GM18502 (cell line): ENCODE measurements at regions not wholly inside any gene's neighbourhood (a gene's known extent, or its start where the extent isn't known, plus 50 kb on each side); places are given as distances from the start of the nearest gene placed in this dataset.
"Not testable (repeated sequence)": the region's sequence is repeated elsewhere in the genome, so short reads cannot be mapped to it uniquely, and the experiment has no call there.

Experiments
- ATAC-seq: cut with Tn5 transposase; IDR thresholded peaks from one replicate; pipeline ENCODE4 v1.9.1; 2021; ENCODE audit warnings: mild to moderate bottlenecking; ENCODE audit not compliant: unreplicated experiment, poor library complexity

DNA sequence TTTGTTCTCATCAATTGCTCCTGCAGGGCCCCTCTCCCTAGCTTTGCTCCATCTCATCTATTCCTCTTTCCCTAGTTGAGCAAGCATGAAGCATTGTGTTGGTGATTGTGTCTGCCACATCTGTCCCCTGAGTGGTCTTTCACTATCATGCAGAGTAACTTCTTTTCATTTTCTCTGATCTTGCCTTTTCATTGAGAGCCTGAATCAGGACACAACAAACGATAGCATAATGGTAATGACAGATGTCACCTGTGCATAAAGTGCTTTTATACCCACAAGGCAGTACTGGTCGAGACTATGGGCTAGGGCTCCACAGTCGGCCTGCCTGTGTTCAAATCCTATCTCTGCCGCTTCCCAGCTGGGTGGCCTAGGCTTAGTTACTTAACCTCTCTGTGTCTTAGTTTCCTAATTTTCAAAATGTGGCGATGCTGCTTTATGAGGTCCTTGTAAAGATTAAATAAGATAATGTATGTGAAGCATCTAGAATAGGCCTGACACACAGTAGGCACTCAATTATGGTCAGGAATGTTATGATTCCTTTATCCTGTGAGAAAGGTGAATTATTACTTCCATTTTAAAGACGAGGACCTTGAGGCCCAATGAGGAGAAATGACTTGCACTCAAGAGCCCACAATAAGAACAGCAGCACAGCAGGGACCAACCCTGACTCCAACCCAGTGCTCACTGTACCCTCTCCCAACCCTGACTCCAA, 137.1 kb upstream of the ZNF618 start:
- no peak for ATAC-seq

DNA sequence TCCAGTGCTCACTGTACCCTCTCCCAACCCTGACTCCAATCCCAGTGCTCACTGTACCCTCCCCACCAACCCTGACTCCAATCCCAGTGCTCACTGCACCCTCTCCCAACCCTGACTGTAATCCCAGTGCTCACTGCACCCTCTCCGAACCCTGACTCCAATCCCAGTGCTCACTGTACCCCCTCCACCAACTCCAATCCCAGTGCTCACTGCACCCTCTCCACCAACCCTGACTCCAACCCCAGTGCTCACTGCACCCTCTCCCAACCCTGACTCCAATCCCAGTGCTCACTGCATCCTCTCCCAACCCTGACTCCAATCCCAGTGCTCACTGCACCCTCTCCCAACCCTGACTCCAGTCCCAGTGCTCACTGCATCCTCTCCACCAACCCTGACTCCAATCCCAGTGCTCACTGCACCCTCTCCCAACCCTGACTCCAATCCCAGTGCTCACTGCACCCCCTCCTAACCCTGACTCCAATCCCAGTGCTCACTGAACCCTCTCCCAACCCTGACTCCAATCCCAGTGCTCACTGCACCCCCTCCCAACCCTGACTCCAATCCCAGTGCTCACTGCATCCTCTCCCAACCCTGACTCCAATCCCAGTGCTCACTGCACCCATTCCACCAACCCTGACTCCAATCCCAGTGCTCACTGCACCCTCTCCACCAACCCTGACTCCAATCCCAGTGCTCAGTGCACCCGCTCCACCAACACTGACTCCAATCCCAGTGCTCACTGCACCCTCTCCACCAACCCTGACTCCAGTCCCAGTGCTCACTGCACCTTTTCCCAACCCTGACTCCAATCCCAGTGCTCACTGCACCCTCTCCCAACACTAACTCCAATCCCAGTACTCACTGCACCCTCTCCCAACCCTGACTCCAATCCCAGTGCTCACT, 136.3 kb upstream of the ZNF618 start:
- ATAC-seq, result not testable (repeated sequence)

DNA sequence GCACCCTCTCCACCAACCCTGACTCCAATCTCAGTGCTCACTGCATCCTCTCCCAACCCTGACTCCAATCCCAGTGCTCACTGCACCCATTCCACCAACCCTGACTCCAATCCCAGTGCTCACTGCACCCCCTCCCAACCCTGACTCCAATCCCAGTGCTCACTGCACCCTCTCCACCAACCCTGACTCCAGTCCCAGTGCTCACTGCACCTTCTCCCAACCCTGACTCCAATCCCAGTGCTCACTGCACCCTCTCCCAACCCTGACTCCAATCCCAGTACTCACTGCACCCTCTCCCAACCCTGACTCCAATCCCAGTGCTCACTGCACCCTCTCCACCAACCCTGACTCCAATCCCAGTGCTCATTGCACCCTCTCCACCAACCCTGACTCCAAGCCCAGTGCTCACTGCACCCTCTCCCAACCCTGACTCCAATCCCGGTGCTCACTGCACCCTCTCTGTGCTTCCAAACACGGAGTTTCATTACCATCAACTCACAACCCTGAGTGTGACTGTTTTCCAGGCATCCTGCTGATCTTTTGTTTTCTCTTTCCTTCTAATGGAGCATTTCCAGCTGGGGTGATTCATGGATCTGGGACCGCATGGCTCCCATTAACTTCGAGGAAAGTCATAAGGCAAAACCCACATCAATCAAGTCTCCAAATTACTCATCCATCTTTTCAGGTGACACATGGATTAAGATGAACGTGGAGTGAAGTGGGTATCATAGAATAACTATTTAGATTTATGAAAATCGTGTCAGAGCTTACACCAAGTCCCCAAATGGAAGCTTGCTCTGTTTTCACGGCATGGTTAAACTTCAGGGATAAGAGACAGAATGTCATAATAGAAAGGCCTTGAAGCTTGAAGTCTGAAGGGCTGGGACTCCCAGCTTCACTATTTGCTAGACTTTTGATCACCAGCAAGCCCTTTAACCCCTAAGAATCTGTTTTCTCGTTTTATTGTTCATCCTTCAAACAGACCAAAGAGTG, 135.3 kb upstream of the ZNF618 start:
- not testable (repeated sequence) for ATAC-seq

DNA sequence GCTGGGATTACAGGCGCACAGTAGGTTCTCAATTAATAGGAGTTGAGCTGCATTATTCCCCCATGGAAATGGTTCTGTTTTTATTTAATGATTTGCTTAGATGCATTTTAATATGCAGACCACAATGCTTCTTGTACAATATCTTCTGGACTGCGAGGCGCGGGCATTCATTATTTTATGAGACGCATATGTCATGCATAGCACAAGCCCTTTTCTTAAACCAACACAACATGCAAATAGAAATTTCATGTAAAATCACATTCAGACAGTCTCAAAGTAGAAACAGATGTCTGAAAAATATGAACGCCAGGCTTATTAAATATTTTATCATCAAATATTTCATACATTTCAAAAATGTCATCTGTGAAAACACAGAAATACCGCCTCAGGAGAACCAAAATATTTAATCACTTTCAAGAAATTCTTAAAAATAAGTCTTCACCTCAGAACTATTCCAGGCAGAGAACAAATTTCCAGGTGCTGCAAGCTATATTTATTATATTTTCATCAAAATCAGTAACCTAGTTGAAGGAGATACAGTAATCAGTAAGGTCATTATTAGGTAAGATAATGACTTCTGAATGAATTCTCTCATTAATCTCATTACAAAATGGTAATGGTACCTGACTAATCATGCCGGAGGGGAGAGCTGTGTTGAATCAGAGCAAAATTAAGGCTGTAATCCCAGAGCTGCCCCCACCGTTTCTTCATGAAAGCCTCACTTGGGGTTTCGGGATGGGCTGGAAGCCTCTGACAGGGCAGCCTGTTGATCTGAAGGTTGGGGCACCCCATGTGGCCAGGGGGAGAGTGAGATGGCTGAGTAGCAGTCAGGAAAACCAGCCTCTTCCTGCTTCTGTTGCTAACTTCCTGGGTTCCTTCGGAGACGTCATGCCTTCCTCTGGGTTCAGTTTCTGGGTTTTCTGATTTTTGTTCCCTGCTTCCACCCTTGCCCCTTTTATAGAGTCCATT, 133.9 kb upstream of the ZNF618 start:
- no peak for ATAC-seq

DNA sequence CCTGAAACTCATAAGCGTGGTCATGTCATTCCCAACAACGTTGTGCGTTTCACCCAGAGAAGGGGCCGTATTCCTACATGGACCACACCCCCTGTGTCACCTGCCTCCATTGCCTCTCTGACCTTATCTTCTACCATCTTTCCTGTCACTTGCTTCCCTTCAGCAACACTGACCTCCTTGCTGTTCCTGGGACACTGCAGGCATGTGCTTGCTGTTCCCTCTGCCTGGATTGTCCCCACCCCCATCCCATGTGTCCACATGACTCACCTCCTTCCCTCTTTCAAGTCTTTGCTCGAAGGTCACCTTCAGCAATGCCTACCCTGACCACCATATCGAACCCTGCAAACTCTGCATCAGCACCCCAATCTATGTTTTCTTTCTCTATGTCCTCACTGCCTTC, 133.2 kb upstream of the ZNF618 start:
- ATAC-seq, result no peak

DNA sequence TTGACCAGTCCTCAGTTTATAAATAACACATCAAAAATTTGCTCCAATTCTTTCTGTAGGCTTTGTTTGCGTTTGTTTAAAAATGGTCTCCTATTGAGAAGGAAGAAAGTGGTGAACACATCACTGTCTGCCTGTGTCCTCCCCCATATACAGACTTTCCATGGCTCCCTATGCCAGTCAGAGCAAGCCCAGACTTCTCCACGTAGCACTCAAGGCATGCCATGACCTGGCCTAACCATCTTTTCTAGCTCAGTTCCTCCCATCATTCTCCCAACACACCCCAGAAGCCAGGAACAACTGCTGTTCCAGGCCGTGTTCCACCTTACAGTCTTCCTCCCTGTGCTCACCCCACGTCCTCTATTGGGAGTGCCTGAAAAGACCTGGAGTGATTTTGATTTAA, 129.6 kb upstream of the ZNF618 start:
- ATAC-seq, result no peak

DNA sequence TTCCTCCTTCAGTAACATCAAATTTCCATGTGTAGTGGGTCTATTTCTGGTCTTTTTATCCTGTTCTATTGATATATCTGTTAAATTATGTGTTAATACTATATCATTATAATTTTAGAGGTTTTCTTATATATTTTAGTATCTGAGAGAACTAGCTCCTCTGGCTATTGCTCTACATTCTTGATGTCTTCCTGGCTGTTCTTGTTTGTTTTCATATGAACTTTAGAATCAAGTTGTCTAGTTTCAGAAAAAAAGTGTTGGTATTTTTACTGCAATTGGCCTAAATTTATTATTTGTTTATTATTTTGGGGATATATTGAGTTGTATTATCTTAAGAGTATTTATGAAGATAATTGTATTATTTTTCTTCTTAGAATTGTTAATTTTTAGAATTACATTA, 128.0 kb upstream of the ZNF618 start:
- no peak for ATAC-seq

DNA sequence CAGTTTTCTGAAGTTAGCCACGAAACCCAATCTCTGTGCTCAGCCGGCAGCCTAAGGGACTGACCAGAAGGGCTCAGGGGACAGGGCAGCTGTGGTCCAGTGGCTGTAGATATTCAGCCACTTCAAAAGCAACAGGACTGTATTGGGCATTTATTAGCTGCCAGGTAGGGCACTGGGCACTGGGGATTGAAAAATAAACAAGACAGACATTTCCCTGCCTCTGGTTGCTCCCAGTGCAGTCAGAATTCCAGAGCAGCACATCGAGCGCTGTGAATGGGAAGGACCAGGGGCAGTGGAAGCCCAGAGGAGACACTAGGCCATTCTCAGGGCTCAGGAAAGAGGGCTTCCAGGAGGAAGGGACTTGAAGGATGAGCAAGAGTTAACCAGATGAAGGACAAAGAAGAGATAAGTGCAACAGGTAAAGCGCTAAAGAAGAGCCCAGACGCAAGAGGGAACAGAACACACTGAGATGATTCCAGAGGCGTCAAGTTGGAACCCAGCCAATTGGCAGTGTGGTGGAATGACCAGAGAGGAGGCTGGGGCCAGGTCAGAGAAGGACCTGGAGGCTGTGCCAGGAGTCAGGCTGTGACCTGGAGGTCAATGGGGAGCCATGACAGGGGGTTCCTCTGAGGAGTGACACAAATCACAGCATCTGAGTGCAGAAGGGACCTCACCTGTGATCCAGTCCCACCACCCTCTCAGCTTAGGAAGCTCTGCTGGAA, 122.5 kb upstream of the ZNF618 start:
- ATAC-seq, result no peak

DNA sequence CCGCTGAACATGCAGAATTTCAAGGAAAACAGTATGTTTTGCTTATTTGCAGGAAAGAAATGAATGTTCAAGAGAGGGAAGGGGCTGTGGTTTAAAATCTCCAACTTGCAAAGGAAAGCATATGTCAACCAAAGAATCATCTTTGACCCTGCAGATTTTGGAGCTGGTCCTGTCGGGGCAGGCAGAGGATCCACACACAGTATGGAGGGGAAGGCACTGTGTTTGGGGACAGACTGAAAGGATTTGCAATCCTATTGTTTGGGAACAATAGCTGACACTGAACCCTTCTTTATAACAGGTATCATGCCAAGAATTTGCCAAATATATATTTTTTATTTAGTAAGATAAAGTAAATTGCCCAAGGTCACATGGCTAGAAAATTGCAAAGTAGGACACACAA, 121.4 kb upstream of the ZNF618 start:
- ATAC-seq, result no peak

DNA sequence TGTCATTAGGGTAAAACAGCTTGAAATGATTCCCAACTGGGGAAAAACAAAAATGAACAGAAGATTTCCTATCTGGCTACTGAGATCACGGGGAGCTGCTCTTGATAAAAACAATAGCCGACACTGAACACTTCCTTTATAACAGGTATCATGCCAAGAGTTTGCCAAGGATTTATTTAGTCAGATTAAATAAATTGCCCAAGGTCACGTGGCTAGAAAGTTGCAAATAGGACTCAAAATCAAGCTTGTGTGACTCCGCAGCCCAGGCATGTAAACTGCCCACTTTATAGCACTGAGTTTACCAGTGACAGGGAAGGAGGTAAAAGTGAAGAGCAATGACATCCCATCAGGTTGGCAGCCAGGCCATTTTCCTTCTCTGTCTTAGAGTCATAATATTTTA, 120.7 kb upstream of the ZNF618 start:
- no peak for ATAC-seq

DNA sequence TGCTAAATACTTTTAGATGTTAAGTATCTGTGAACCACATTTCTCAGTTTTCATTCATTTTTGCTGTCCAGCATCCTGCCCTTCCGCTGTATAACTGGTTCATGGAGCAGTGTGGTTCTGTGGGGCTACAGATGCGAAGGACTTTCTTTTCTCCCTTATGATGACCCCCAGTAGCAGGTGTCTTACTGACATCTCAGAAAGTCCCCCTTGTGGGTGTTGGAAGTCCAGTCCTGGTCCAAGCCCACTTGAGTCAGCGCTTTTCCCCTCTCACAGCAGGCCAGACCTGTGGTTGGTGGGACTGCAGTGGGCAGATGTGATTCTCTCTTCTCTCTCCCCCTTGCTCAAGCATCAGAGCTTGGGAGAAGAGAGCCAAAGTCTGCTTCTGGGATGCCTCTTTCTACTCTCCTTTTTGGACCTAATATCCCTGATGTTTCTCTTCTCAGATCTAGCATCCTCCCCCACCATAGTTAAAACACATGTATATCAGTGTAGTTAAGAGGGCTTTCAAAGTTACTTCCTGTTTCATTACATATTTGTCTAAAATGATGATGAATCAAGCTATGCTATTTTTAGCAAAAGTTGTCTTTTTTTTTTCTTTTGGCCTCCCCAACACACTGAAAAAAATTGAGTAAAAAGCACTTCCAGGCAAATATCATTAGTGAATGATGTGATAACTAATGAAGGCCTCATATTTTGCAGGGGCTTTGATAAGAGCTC, 119.5 kb upstream of the ZNF618 start:
- no peak for ATAC-seq

DNA sequence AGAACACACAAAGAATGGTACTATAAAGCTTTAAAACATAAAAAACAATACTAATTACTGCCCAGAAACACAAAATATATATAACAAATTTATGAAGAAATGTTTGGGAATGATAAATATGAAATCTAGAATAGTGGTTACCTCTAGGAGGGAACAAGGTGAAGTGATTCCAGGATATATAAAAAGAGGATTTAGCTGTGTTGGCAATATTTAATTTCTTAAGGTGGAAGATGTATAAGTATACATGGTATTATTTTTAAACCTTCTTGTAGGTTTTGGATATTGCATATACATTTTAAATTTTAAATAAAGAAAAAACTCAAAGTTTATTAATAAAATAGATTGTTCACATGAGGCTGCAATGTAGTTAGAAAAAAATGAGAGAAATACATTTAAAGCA, 112.7 kb upstream of the ZNF618 start:
- no peak for ATAC-seq

DNA sequence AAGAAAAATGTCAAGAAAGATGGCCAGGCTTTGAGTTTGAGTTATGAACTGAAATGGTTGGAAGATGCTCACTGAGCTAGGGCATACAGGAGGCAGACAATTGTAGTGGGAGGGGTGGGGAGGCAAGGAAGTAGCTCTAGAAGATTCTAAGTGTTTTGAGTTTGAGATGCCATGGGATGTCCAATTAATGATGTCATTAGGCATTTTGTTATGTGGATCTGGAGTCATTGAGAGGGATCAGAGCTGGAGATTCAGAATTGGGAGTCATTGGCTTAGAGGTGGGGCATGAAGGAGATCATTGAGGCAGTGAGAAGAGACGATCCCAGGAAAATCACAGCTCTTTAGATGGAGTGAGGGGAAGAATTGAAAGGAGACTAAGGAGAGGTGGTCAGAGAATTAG, 111.5 kb upstream of the ZNF618 start:
- no peak for ATAC-seq

DNA sequence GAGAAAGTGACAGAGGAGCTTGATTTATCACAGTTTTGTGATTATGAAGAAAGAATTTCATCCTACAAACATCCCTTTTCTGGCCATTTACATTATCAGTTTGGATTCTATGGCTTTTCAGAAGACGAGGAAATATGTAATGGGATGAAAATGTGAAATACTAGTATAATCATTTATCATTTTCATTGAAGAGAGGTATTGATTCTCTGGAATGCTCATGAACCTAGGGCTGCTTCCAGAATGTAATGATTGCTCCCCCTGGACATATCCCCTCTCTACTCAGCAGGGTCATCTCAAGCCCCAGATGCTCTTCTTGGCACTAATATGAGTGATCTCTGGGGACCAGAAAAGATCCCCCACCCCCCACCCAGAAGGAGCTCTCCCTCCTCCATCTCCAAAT, 106.7 kb upstream of the ZNF618 start:
- no peak for ATAC-seq

DNA sequence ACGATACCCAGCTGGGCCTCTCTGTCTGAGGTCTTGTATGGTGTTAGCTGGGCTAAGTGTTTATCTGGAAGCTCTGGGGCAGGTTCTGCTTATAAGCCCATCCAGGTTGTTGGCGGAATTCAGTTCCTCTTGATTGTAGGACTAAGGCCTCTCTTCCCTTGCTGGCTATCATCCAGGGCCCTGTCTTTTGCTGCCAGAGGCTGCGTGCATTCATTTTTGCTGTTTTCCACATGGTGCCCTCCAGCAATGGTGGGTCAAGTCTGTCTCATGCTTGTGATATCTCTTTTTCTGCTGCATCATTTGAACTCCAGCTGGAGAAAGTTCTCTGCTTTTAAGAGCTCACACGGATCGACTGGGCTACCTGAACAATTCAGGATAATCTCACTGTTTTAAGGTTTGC, 105.7 kb upstream of the ZNF618 start:
- ATAC-seq, result no peak

DNA sequence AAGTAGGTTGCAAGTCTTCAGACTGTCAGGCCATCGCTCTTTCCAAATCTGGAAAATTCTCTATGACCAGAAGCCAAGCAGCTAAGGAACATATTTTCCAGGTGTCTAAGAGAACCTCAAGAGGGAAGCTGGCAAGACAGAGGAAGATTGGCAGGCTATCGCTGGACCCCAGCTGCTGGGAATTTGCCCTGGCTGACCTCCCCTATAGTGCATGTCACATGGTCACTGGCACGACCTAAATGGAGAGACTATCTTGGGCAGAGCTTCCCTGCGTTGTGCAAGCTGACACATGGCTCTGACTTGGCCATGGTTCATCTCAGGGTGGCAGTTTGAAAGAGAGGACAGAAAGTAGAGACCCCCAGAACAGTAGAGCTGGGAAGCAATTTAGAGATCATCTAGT, 104.9 kb upstream of the ZNF618 start:
- ATAC-seq, result no peak

DNA sequence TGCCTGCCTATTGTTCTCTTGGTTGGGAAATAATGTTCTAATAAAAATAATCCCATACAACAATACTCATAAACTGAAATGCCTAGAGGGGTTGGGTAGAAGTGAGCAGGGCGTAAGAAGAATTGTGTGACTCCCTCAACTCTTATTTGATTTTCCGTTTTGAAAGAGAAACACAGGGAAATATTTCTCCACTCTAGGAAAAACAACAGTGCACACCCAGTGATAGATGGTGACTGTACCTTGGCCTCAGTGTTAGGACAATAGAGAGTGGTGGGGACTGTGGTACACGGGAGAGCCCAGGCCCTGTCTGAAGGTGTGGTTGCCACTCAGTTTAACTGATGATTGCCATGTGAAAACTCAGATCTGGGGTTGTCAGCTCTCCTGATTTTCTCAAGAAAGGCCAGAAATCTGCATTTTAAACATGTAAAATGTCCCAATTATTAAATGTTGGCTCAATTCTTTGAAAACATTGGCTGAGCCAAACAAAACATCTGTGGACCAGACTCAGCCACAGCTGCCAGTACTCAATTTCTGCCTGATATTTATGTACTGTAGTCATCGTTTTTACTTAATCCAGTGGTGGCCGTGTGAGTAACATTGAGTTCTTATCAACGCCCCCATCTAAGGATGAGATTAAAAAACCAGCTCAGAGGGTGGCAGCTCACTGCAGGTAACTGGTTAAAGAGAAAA, 103.8 kb upstream of the ZNF618 start:
- ATAC-seq, result no peak

DNA sequence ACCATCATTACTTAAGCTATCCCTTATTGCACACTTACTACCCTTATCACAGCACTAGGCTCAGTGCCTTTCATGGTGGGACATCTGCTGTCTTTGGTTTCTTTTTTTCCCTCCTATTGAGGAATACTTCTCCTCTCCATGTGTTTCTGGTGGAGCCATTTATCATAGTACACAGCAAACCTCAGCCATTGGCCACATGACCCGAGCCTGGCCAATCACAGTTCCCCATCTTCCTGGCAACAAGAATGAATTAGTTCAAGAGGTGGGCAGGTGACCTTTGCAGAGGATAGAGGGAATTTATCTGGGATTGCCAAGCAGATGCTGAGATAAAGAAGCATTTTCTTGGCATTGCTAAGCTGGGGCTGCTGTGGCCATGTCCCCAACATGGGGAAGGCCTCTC, 101.1 kb upstream of the ZNF618 start:
- ATAC-seq, result no peak
